ENCODE measurements at regions not wholly inside any gene's neighbourhood (a gene's known extent, or its start where the extent isn't known, plus 50 kb on each side); places are given as distances from the start of the nearest gene placed in this dataset.
"Not testable (repeated sequence)": the region's sequence is repeated elsewhere in the genome, so short reads cannot be mapped to it uniquely, and the experiment has no call there.

DNA sequence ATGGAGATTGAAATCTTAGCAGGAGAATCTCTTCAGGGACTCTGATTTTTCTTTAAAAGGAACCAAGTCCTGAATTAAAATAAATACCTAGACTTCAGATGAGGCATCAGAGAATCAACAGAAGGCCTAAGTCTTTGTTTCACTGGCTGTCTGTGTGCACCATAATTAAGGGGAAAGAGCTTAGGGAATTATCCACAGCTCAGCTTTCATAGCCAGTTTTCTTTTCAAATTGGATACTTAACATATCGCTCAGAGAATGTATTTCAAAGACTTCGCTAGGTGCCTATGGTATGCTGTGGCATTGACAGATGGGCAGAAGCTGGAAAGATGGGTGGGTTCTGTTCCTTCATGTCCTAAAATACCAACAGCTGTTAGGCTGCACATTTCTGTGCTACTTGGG, 325.8 kb downstream of the TMEM38B start:
- TF ChIP-seq FOXP2 (optimal IDR thresholded peaks at IDR 0.05; ENCODE audit: control extremely low read depth, extremely low read length, insufficient read depth) (no peak), EZH2 (IDR thresholded peaks at IDR 0.05) (no peak), POLR2AphosphoS5 (IDR thresholded peaks at IDR 0.05; ENCODE audit: borderline replicate concordance, low read depth, low read length) (no peak)
- Histone ChIP-seq H3K36me3 (ENCODE audit: insufficient read depth, low read length) (no peaks in the 10 kb centered on the region), H3K4me3 (no peak overlapping the region), H3K27ac (no peak overlapping the region), H3K9me3 (ENCODE audit: low read depth, low read length) (no peaks in the 10 kb centered on the region), H3K9ac (ENCODE audit: insufficient read length) (no peak overlapping the region)
- no peak for DNase-seq (ENCODE audit: low read depth, low spot score)

DNA sequence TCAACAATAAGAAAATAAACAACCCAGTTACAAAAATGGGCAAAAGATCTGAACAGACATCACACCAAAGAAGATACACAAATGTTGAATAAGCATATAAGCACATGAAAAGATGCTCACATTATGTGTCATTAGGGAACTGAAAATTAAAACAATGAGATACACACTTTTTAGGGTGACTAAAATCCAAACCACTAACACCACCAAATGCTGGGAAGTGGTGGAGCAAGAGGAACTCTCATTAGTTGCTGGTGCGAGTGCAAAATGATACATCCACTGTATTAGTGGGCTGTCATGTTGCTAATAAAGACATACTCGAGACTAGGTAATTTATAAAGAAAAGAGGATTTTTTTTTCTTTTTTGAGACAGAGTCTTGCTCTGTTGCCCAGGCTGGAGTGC, 329.1 kb downstream of the TMEM38B start:
- H3K27ac ChIP-seq: no peak overlapping the region
- no peak for TF ChIP-seq EZH2 (IDR thresholded peaks at IDR 0.05)
- TF ChIP-seq POLR2AphosphoS5 (IDR thresholded peaks at IDR 0.05; ENCODE audit: borderline replicate concordance, low read depth, low read length): no peak
- DNase-seq (ENCODE audit: low read depth, low spot score): no peak

DNA sequence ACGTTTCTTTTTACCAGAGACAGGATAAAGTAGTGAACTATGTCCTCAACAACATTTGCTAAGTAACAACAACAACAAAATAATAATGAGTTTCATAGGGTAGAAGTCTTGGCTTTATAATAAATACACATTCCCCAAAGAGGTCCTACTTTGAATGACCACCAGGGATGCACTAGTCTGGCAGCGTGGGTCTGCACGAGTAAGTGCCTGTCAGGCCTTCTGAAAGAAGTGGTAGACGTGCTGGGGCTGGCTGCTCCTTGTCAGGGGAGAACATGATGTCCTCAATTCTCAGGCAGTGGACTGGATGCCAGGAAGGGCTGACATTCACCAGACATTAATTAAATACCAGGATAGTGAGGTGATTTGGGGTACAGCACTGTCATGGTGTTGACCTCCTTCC, 331.1 kb downstream of the TMEM38B start:
- no peak for DNase-seq (ENCODE audit: low read depth, low spot score)
- no peaks in the 10 kb centered on the region for H3K9me3 ChIP-seq (ENCODE audit: low read depth, low read length)
- TF ChIP-seq POLR2AphosphoS5 (IDR thresholded peaks at IDR 0.05; ENCODE audit: borderline replicate concordance, low read depth, low read length): no peak
- TF ChIP-seq EZH2 (IDR thresholded peaks at IDR 0.05): no peak
- TF ChIP-seq FOXP2 (optimal IDR thresholded peaks at IDR 0.05; ENCODE audit: control extremely low read depth, extremely low read length, insufficient read depth): no peak
- no peak overlapping the region for H3K9ac ChIP-seq (ENCODE audit: insufficient read length)
- H3K4me3 ChIP-seq: no peak overlapping the region
- no peaks in the 10 kb centered on the region for H3K36me3 ChIP-seq (ENCODE audit: insufficient read depth, low read length)
- no peak overlapping the region for H3K27ac ChIP-seq

More for the DNA sequence above, 329.1 kb downstream of the TMEM38B start:
- H3K36me3 ChIP-seq (ENCODE audit: insufficient read depth, low read length): no peaks in the 10 kb centered on the region
- no peak overlapping the region for H3K4me3 ChIP-seq
- H3K9me3 ChIP-seq (ENCODE audit: low read depth, low read length): no peaks in the 10 kb centered on the region
- H3K9ac ChIP-seq (ENCODE audit: insufficient read length): no peak overlapping the region

DNA sequence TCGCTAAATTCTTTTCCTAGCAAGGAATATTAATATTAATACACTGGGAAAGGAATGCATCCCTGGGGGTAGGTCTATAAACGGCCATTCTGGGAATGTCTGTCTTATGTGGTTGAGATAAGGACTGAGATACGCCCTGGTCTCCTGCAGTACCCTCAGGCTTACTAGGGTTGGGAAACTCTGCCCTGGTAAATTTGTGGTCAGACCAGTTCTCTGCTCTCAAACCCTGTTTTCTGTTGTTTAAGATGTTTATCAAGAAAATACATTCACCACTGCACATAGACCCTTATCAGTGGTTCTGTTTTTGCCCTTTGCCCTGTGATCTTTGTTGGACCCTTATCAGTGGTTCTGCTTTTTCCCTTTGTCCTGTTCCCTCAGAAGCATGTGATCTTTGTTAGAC, 335.8 kb downstream of the TMEM38B start:
- not testable (repeated sequence) for H3K9ac ChIP-seq (ENCODE audit: insufficient read length); H3K9me3 ChIP-seq (ENCODE audit: low read depth, low read length); H3K27ac ChIP-seq; H3K36me3 ChIP-seq (ENCODE audit: insufficient read depth, low read length); DNase-seq (ENCODE audit: low read depth, low spot score); H3K4me3 ChIP-seq

DNA sequence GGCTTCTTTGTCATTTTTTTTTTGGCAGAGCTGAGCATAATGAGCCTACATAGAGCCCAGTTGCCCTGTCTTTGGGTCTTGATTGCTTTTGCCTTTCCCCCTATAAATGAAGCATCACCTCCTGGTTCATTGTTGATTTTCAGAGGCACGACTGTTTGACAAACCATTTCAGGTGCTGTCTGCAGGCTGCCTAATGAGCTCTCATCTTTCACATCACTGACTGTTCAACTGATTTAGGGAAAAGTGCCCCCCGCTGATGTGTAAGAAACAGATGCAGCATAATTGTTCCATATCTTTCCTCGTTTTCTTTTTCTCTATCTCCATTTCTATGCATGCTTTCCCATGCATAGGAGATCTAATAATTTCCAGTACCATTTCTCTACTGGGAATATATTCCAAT, 338.6 kb downstream of the TMEM38B start:
- no peak for TF ChIP-seq EZH2 (IDR thresholded peaks at IDR 0.05)
- no peak for TF ChIP-seq POLR2AphosphoS5 (IDR thresholded peaks at IDR 0.05; ENCODE audit: borderline replicate concordance, low read depth, low read length)
- no peak for TF ChIP-seq FOXP2 (optimal IDR thresholded peaks at IDR 0.05; ENCODE audit: control extremely low read depth, extremely low read length, insufficient read depth)
- H3K9me3 ChIP-seq (ENCODE audit: low read depth, low read length): no peaks in the 10 kb centered on the region
- H3K27ac ChIP-seq: no peak overlapping the region
- H3K36me3 ChIP-seq (ENCODE audit: insufficient read depth, low read length): no peaks in the 10 kb centered on the region
- no peak overlapping the region for H3K4me3 ChIP-seq
- DNase-seq (ENCODE audit: low read depth, low spot score): no peak
- no peak overlapping the region for H3K9ac ChIP-seq (ENCODE audit: insufficient read length)

DNA sequence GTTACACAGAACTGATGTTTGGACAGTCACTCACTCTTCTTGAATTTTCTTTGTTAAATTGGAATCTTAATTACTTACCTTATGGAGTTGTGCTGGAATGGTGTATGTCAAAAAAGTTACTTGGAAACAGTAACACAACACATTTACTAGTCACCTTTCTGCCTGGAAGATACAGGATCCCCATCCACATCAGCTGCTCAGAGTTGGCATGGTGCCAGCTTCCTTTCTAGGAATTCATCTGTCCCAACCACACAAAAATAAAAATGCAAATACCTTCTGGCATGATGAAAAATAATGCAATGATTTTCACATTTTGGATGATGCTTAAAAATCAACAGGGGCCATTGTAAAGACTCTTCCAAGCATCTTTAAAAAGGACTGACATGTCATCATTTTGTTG, 341.5 kb downstream of the TMEM38B start:
- Histone ChIP-seq H3K27ac (no peak overlapping the region), H3K36me3 (ENCODE audit: insufficient read depth, low read length) (no peaks in the 10 kb centered on the region), H3K4me3 (no peak overlapping the region), H3K9me3 (ENCODE audit: low read depth, low read length) (no peaks in the 10 kb centered on the region), H3K9ac (ENCODE audit: insufficient read length) (no peak overlapping the region)
- no peak for DNase-seq (ENCODE audit: low read depth, low spot score)
- TF ChIP-seq POLR2AphosphoS5 (IDR thresholded peaks at IDR 0.05; ENCODE audit: borderline replicate concordance, low read depth, low read length) (no peak), FOXP2 (optimal IDR thresholded peaks at IDR 0.05; ENCODE audit: control extremely low read depth, extremely low read length, insufficient read depth) (no peak), EZH2 (IDR thresholded peaks at IDR 0.05) (no peak)

DNA sequence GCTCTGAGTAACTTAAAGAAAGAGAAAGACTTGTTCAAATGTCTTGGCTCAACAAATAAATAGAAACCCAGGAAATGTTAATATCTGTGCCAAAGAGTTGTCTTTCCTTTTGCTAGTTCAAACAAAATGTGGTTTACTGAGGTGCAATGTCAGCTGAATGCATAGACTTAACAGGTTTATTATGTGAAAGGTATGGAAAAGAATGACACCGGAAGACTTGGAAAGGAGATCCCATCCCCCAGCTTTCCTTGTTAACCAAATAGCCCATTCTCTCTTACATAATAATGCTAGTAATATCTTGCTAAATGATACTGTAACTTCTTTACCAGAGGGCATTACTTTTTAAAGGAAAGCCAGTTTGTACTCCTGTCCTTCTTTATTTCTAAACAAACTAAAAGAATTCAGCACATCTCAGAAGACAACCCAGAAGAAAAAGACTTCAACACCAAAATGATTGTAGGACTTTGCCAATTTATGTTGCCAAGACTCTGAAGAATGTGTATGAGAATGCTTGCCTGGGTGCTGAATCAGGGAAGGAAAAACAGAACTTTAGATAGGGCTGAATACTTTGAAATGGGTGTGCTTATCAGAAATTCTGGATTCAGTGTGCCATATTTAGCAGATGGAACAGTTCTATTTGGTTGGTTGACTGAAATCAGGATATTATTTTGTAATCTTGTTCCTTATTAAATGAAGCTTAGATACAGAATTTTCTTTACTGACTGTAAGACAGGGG, 344.1 kb downstream of the TMEM38B start:
- H3K9ac ChIP-seq (ENCODE audit: insufficient read length): no peak overlapping the region
- no peaks in the 10 kb centered on the region for H3K9me3 ChIP-seq (ENCODE audit: low read depth, low read length)
- no peak for TF ChIP-seq FOXP2 (optimal IDR thresholded peaks at IDR 0.05; ENCODE audit: control extremely low read depth, extremely low read length, insufficient read depth)
- no peak for TF ChIP-seq EZH2 (IDR thresholded peaks at IDR 0.05)
- no peak for TF ChIP-seq POLR2AphosphoS5 (IDR thresholded peaks at IDR 0.05; ENCODE audit: borderline replicate concordance, low read depth, low read length)
- no peaks in the 10 kb centered on the region for H3K36me3 ChIP-seq (ENCODE audit: insufficient read depth, low read length)
- H3K27ac ChIP-seq: no peak overlapping the region
- DNase-seq (ENCODE audit: low read depth, low spot score): no peak
- H3K4me3 ChIP-seq: no peak overlapping the region

DNA sequence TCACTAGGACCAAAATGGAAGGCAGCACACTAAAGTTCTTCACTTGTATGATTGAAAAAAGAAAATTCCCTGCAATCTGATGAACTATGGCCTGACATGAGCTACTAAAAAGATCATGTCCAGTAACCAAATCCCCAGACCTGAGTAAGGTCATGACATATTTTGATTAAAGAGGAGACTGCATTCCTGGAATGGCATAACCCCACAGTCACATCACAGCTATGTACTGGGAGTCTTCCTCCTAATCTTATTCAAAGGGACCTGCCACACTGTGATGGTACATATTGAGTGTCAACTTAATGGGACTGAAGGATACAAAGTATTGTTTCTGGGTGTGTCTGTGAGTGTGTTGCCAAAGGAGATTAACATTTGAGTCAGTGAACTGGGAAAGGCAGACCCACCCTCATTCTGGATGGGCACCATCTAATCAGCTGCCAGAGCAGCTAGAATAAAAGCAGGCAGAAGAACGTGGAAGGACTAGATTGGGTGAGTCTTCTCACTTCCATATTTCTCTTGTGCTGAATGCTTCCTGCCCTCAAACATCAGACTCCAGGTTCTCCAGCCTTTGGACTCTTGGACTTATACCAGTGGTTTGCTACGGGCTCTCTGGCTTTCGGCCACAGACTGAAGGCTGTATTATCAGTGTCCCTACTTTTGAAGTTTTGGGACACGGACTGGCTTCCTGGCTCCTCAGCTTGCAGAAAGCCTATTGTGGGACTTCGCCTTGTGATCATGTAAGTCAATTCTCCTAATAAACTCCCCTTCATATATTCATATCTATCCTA, 345.0 kb downstream of the TMEM38B start:
- TF ChIP-seq EZH2 (IDR thresholded peaks at IDR 0.05) (no peak), FOXP2 (optimal IDR thresholded peaks at IDR 0.05; ENCODE audit: control extremely low read depth, extremely low read length, insufficient read depth) (no peak), POLR2AphosphoS5 (IDR thresholded peaks at IDR 0.05; ENCODE audit: borderline replicate concordance, low read depth, low read length) (no peak)

DNA sequence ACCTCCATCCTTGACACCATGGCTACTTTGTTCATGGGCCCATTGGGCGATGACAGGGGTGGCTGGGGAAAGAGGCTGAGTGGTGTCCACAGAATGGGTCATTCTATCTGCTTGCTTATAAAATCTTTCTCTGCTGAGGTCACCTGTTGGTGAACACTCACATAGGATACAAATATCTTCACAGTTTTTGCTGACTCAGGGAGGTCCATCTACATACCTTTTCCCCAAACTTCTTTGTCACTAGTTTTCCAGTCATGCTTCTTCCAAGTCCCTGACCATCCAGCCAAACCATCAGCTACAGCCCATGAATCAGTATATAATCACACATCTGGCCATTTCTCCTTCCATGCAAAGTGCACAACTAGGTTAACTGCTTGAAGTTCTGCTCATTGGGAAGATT, 347.6 kb downstream of the TMEM38B start:
- not testable (repeated sequence) for H3K9me3 ChIP-seq (ENCODE audit: low read depth, low read length); H3K9ac ChIP-seq (ENCODE audit: insufficient read length); H3K36me3 ChIP-seq (ENCODE audit: insufficient read depth, low read length); H3K4me3 ChIP-seq; H3K27ac ChIP-seq; DNase-seq (ENCODE audit: low read depth, low spot score)

More for the DNA sequence above, 345.0 kb downstream of the TMEM38B start:
- Histone ChIP-seq H3K9ac (ENCODE audit: insufficient read length) (no peak overlapping the region), H3K27ac (no peak overlapping the region), H3K4me3 (no peak overlapping the region), H3K36me3 (ENCODE audit: insufficient read depth, low read length) (no peaks in the 10 kb centered on the region), H3K9me3 (ENCODE audit: low read depth, low read length) (no peaks in the 10 kb centered on the region)
- no peak for DNase-seq (ENCODE audit: low read depth, low spot score)

Data from SK-N-MC (cell line).